Stimulated activated CD4-positive, alpha-beta T cell treated with anti-CD3 and anti-CD28 coated beads, Interleukin-2, amount 100 ng/mL, for 4 hours (primary cell): ENCODE measurements at regions not wholly inside any gene's neighbourhood (a gene's known extent, or its start where the extent isn't known, plus 50 kb on each side); places are given as distances from the start of the nearest gene placed in this dataset.

ENCODE experiments used
- DNase-seq: peaks from one replicate; pipeline ENCODE4 v3.0.0-alpha.2; 2020; ENCODE audit warnings: low read depth

DNA sequence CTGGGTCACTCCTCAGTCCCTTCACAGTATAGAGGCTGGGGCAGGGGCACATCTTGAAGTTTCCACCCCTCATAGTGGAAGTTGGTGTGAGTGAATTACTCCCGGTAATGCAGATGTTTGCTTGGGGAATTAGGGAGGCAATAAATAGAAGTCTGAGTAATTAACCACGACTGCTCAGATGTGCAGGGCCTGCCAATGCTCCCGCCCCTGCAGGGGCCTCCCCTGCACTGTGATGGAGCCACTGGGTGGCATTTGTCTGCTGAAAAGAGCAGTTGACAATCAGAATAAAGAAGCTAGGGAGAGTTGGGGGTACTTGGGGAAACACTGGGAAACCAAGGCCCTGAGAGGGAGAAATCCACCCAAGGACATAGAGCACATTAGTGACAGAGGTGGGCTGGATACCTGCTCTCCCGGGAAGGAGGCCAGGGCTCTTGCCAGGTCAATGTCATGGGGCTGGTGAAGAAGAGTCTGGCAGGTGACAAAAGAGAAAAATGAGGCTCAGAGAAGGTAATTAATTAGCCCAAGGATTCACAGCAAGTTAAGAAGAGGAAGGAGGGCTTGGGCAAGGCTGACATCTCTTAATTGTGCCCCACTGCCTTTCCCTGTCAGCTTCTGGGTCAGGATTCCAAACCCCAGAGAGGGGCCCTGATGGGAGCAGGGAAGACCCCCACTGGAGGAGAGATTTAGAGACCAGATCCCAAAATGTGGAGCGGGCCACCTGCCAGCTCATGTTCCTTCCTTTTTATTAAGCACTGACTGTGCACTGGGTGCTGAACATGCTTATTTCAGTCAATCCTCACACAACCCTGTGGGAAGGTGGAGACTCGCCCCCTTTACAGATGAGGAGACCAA is 436.2 kb downstream of the MATN1 start:
- no peak for DNase-seq

DNA sequence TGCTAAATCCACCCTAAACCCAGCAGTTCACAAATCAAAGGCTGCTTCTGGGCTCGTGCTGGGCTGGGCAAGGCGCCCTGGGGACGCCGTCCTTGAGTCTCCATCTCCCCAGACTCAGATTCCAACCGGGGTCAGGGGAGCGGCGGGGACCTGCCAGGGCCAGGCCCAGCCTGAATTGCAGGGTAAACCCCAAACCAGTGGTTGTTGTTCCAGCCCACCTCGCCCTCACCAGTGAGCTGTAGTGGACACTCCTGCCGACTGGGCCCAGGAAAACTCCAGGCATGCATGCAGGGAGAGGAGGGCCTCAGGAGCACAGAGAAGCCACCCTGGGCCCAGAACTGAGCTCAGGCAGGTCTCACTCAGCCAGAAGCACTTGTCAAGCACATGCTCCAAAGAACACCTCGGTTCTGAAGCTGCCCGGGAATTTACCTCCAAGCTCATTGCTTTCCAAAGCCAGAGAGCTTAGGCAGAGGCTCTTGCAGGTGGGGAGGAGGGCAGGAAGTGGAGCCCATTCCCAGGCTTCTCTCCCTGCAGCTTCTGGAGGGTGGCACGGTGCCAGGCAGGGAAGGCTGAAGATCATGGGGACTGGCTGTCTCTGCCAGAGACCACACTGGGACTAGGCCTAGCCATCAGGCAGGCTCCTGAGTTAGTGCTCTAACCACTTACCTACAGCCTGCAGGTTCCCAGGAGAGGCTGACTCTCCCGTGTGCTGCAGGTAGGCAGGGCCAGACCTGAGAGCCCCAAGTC is 437.0 kb downstream of the MATN1 start:
- no peak for DNase-seq

DNA sequence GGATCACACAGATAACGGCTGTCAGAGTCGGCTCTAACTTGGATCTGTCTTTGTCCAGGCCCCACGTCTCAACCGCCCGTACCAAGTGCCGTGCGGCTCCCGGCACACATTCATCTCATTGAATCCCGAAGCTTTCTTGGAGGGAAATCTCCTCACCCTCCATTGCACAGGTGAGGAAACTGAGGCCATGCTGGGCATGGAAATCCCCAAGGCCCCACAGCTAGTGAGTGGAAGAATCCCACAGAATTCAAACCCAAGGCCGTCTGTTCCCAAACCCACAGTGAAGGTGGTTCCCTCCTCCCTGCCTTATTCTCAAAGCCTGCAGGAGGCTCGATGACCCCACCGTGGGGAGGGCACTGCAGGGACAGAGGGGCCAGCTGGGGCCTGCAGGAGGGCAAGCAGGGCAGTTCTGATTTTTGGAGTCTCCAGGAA is 437.9 kb downstream of the MATN1 start:
- no peak for DNase-seq

DNA sequence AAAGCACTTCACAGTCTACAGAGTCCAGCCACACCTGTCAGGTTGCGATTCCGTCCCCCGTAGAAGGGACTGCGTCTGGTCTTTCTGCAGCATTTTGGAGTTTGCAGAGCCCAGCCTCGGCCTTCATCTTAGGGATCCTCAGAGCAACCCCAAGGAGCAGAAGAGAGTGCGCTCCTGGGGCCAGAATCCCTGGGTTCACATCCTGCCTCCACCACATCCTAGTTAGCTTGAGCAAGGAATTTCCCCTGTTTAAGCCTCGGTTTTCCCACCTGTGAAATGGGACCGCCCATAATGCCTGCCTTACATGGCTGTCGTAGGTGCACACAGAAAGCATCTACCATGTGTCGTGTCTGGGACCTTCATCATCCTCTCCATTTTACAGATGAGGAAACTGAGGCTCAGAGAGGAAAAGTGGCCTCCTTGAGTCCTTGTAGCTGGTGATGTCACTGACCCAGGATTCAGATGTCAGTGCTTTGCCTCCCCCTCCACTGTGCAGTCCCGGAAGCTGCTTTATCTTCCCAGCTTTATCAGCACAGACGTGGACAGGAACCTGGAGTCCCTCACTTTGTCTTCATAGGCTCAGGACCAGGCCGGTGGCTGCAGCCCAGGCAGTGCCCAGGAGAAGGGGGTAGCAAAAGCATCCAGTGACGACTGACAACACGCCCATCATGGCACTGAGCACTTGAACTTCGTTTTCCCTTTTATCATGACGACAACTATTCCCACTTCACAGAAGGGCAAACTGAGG is 438.5 kb downstream of the MATN1 start:
- no peak for DNase-seq

DNA sequence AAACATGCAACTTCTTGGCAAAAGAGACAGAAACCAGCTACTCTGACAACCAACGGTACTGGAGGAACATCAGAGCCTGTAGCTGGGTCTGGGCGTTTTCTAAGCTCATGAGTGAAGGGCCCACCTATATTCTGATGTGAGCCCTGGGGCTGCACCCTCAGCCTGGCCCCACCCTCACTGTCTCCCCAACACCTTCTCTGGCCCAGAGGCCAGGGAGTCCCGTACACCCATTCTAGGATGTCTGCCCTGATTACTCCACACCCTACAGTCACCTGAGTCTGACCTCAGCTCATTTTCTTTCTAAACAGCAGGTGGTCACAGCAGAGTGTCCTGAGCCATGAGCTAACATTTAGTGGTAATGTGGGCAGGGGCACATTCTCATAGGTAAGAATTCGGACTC is 439.2 kb downstream of the MATN1 start:
- DNase-seq = no peak

DNA sequence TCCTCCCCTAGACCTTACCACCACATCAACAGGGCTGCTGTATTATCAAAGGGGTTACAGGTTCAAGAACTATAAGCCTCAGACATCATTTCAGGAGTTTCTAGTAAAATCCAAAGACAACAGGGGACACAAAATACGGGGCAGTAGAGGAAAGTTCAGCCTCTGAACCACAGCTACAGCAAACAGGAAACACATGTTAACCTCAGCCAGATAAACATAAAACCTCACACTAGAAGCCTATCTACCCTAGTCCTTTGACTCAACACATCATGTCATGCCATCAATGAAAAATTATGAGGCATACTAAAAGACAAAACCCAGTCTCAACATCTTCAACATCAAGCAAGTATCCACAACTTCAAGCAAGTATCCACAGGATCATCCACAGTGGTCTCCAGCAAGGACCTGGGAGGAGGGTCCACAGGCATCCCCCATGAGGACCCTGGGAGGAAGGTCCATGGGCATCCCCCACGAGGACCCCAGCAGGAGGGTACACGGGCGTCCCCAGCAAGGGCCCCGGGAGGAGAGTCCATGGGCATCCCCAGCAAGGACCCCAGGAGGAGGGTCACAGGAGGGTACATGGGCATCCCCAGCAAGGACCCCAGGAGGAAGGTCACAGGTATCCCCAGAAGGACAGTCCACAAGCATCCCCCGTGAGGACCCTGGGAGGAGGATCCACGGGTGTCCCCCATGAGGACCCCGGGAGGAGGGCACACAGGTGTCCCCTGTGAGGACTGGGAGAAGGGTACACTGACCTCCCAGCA is 440.0 kb downstream of the MATN1 start:
- DNase-seq = no peak

DNA sequence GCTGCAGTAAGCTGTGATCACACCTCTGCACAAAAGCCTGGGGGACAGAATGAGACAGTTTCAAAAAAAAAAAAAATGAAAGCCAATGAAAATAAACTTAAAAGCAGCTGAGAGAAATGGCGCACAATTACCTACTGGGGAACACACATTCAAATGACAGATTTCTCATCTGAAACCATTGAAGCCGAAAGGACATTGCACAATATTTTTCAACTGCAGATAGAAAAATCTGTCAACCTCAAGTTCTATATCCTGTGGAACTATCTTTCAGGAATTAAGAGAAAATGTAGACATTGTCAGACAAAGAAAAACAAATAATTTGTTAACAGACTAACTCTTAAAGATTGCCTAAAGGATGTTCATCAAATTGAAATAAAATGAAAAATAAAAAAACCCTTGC is 442.8 kb downstream of the MATN1 start:
- DNase-seq = no peak

DNA sequence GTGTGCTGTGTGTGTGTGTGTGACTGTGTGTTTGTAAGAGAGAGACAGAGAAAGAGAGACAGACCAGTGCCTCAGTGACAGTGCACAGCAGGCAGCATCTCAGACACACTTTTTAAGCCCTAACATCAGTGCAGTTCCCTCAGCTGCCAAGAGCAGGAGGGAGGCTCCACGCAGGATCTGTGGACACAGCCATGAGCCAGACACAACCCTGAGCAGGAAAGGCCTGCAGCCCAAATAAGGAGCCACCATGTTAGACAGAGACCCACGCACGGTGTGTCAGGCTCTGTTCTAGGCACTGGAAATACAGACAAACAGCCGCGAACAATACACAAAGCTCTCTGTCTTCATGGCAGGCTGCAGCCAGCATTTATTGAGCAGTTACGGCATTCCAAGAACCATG is 445.5 kb downstream of the MATN1 start:
- no peak for DNase-seq

DNA sequence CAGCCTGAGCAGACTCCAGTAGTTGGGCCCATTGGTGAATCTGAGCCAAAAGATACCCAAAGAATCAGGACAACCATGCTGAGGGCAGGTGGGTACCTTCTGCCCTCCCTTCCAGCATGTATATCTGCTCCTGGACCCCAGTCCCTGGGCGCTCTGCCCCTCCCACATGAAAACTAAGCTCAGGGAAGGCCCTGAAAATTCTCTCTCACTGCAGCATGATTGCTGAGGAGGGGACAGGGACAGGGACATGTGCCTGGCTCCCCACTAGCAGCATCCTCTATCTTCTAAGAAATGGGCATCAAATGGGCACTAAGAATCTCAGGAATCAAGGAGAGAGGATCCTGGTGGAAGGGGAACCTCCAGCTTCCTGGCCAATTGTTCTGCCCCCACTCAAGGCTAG is 446.0 kb downstream of the MATN1 start:
- no peak for DNase-seq

DNA sequence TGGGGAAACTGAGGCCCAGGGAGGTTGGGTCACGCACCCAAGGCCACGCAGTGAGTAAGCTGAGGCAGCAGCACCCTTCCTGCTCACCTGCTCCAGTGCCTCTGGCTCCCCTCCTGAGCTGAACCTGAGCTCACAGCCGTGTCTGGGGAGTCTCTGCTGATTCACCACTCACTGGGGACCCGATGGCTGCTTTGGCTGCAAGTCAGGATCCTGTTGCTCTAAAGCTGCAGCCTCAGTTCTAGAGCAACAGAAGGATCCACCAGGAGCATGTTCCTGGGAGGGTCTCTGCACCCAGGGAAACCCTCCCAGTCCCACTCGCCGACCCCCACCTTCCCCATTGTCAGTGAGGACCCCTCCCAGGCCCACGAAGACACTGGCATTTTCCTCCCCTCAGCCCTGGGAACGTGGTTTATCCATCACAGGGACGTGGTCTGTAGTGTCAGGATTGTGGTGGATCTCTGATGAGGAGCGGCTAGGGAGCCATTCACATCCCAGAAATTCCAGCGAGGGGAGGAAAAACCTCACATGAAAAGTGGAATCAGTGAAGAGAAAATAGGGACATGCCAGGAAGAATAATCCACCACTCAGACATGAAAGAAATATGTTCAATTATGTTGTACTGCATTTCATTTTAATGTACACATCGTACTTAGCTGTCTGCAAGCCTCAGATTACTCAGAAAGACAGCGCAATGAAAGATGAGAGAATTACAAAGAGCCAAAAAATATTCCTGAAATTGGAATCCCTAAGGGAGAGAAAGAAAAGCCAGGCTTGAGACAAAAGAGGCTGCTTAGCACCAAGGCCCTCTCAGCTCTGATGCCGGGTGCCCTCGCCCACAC is 447.2 kb downstream of the MATN1 start:
- DNase-seq = no peak

DNA sequence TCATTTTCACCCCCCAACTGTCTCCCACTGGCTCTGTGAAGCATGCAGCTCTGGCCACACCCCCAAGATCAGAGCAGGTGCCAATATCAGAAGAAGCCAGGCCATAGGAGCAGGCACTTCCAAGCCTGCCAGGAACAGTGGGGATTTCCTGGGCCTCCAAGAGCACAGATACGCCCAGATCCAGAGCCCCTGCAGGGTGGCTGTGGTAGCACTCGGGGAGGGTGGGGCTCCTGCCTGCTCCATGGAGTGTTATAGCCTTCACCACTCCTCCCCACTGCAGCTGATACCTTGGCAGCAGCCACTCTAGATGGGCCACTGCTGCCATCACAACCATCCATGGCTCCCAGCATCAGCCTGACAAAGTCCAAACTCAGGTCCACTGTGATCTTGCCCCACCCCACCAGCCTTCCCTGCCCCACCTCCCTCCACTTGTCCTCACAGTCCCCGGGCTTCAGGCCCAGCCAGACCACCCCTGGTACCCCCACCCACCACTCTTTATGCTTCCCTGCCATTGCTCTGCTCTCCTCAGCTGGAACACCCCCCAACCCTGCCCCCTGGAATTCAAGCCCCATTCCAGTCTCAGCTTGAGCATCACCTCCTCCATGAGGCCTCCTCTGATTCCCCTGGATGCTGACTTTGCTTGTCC is 448.3 kb downstream of the MATN1 start:
- no peak for DNase-seq

DNA sequence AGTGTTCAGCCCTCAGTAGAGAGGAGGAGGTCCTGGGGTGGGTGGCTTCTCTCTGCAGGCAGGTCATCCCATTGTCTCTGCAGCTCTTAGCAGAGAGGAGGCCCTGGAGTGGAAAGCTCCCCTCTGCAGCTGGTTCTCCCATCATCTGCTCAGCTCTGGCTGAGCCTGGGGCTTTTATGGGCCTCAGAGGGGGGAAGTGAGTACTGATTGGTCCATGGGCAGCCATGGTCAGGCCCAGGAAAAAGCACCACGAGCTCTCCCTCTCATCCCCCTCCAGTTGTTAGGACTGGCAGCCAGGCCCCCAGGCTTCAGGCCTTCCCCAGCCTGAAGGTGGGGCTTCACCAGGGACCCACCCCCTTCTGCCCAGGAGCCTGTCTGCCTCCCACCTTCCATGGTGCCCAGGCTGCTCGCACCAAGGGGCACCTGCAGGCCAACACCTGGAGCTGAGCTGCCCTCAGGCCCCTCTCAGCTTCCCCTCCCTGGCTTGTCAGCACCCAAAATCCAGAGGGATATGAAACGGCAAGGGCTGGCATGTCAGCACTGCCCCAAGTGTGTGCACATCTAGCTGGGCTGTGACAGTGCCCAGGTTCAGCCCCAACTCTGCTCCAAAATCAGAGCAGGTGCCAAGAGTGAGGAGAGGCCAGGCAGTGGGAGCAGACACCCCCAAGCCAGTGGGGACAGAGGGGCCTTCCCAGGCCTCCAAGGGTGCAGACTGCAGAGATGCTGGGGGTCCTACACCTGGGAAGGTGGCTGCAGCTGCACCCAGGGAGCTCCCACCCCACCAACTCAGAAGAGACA is 449.0 kb downstream of the MATN1 start:
- DNase-seq = no peak

DNA sequence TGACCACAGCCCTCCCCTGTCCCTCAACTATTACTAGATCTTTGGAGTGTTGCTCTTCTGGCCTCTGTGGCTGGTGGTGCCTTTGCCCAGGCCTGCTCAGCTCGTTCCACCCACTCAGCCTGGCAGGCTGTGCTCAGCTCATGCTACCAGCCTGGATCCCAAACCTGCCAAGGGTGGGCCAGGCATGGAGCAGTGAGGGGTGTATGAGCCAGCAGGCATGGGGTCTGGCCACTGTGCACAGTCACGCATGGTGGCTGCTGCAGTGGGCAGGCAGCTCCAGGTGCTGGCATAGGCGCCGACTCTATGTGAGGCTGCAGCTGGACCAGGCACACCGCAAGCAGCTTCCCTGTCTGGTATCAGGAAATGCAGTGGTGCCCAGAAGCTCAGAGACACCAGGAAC is 449.9 kb downstream of the MATN1 start:
- no peak for DNase-seq

DNA sequence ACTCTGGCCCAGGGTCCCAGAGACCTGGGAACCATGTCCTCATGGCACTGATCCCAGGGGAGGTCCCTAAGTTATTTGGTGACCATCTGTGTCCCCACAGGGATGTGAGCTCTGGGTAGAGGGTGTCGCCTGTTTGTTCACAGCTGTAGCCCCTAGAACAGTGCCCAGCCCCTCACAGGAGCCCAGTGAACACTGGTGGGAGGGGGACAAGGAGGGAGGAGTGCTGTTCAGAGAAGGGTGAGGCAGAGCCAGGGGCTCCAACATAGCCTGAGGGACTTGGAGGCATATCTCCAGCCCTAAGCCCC is 450.4 kb downstream of the MATN1 start:
- no peak for DNase-seq

DNA sequence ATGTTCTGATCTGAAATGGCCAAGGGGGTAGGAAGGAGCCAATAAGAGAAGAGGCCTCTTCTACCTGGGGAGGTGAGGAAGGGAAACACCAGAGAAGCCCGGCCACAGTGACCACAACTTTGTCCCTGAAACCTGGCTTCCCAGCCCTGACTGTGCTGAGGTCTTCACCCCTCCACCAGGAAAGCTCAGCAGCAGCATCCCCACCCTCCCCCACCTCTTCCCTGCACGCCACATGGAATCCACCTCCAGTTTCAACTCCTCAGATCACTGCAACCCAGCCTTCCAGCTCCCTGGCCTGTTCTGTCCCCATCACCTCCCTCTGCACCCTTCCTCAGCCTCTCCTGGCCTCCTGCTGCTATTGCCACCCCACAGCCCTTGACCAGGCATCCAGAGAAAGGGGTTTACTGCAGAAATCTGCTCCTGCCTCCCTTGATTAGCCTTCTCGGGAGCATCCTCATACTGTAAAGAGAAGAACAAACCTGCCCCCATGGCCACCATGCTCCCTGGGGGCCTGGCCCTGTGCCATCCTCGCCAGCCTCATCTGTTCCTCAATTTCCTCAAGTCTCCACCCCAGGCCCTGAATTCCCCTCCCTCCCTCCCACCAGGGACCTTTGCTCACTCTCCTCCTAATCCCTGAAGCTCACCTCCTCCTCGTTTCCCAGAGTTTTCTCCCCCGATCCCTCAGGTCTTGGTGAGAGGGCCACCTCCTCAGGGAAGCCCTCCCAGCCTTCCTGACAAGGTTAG is 450.9 kb downstream of the MATN1 start:
- DNase-seq = no peak

DNA sequence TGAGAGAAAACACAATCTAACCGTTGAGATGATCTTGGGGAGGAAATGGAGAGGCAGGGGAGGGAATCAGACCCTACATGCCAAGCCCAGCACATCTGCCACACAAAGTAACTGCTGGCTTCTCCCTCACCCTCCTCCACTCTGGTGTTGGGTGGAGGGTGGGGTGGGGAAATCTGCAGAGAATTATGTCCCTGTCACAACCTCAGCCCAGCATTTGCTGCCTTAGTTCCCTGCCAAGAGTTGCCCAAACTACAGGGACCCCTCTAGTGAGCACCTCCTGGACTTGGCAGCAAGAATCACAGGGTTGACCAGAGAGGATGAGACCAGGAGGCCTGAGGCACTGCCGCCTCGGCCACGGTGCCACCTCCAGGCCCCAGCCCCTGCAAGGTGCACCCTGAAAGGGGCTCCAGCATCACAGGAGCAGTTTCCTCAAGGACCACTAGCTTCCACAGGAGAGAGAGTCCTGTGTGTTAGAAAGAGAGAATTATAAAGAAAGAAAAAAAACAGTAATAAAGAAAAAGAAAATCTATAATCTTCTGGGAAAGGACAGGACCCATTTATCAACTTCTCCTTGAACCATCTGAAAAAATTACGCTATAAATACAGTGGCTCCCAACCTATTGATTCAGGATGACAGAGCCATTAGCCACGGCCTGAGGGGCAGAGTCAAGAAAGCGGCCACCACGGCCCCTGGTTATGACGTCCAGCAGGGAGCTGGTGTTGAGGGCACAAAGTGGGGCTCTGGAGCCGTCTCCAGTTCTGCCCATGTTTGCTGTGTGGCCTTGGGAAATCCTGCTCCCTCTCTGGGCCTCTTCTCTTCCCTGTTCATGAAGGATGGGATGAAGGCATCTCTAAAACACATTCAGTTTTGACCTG is 451.7 kb downstream of the MATN1 start:
- no peak for DNase-seq

DNA sequence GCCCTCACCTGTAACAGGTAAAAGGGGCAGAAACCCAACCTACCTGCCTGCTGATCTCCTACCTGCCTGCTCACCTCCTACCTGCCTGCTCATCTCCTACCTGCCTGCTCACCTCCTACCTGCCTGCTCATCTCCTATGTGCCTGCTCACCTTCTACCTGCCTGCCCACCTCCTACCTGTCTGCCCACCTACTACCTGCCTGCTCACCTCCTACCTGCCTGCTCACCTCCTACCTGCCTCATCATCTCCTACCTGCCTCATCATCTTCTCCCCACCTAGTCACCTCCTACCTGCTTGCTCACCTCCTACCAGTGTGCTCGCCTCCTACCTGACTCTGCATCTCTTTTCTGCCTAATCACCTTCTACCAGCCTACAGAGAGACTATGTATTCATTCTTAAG is 452.9 kb downstream of the MATN1 start:
- no peak for DNase-seq
